BLaER1 treated with 17β-estradiol and CSF1 and Interleukin-3, amounts not matched to agents 10 nM and 100 nM (cell line): ENCODE measurements at regions not wholly inside any gene's neighbourhood (a gene's known extent, or its start where the extent isn't known, plus 50 kb on each side); places are given as distances from the start of the nearest gene placed in this dataset.
A peak's percentile ranks its signal among the peaks of the same experiment; 100 is the strongest.

ENCODE experiments used
- H3K27ac ChIP-seq, 11 experiments: shearing (Covaris generic); formaldehyde crosslinking; 2 replicates each; pipeline ENCODE4 v1.8.1; 2022
- H3K27me3 ChIP-seq, 11 experiments: shearing (Covaris generic); formaldehyde crosslinking; 2 replicates each; pipeline ENCODE4 v1.8.1; 2022
- H3K36me3 ChIP-seq, 11 experiments: shearing (Covaris generic); formaldehyde crosslinking; 2 replicates each; pipeline ENCODE4 v1.8.1; 2022
- H3K4me1 ChIP-seq, 10 experiments: shearing (Covaris generic); formaldehyde crosslinking; 2 replicates each; pipeline ENCODE4 v1.8.1; 2022
- H3K4me2 ChIP-seq, 11 experiments: shearing (Covaris generic); formaldehyde crosslinking; 2 replicates each; pipeline ENCODE4 v1.8.1; 2022
- H3K4me3 ChIP-seq, 10 experiments: shearing (Covaris generic); formaldehyde crosslinking; 2 replicates each; pipeline ENCODE4 v1.8.1; 2022
- H3K9ac ChIP-seq, 11 experiments: shearing (Covaris generic); formaldehyde crosslinking; 2 replicates each; pipeline ENCODE4 v1.8.1; 2022
- H3K9me3 ChIP-seq, 11 experiments: shearing (Covaris generic); formaldehyde crosslinking; replicated peaks in 1 of 11; 2 replicates each; pipeline ENCODE4 v1.8.1; 2022
- H4K20me1 ChIP-seq, 11 experiments: shearing (Covaris generic); formaldehyde crosslinking; 2 replicates each; pipeline ENCODE4 v1.8.1; 2022
- Cebpa-rat ChIP-seq, 11 experiments: shearing (Covaris generic); IDR thresholded peaks; 2 replicates each; pipeline ENCODE4 v1.8.1; 2022

DNA sequence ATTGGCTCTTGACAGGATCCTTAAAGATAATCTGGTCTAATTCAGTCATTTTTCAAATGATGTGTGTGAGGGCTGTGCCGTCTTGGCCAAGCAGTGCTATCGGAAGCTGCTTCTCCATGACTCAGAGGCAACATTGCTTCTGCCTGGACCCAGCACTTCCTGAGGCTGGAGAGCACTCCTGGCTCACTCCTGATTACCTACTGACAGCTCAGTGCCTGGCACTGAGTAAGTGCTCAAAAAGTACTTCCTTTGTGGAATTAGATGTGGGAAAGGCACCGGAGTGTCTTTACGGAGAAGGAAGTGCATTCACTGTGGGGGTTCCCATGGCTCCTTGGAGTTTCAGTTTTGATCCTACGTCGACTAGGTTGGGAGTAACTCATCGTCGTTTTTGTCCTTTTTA is 86.9 kb upstream of the UBE3A start:
- peaks cover 0 to 11% (median 3%) of the 10 kb centered on the region in 10 experiments; a peak in 9 of 20 replicates for H3K4me1 ChIP-seq
- no peak overlapping the region for H3K4me3 ChIP-seq
- no peaks in the 10 kb centered on the region for H4K20me1 ChIP-seq
- TF ChIP-seq Cebpa-rat (IDR thresholded peaks at IDR 0.05): no peak
- no peak overlapping the region for H3K9ac ChIP-seq
- no peak overlapping the region for H3K27ac ChIP-seq
- no peak overlapping the region; a peak in 1 of 22 replicates for H3K4me2 ChIP-seq
- peaks cover 12 to 25% (median 16%) of the 10 kb centered on the region in 11 experiments; a peak in 17 of 22 replicates for H3K9me3 ChIP-seq
- no peaks in the 10 kb centered on the region for H3K27me3 ChIP-seq
- H3K36me3 ChIP-seq: no peaks in the 10 kb centered on the region

DNA sequence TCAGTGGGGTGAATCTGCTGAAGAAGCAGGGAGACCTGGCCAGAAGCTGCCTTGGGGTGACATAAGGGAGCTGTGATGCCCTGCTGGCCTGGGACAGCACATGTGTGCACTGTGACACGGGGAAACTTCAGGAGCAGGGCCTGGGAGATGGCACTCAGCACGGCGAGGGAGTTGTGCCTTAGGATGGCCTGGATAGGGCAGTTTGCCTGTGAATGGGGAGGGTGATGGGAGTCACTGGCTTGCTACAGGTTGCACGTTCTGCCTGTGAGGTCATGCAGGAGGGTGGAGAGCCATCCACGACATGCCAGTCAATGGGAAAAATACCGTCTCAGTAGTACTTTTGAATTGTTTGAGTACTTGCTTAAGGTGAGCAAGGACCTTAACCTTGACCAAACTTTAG is 76.8 kb upstream of the UBE3A start:
- Histone ChIP-seq H3K27me3 (no peaks in the 10 kb centered on the region), H4K20me1 (no peaks in the 10 kb centered on the region), H3K4me2 (no peak overlapping the region), H3K4me3 (no peak overlapping the region), H3K9ac (no peak overlapping the region), H3K36me3 (no peaks in the 10 kb centered on the region), H3K27ac (no peak overlapping the region), H3K9me3 (peaks cover 0 to 11% (median 0%) of the 10 kb centered on the region in 11 experiments; a peak in 2 of 22 replicates), H3K4me1 (no peaks in the 10 kb centered on the region)
- no peak for TF ChIP-seq Cebpa-rat (IDR thresholded peaks at IDR 0.05)

DNA sequence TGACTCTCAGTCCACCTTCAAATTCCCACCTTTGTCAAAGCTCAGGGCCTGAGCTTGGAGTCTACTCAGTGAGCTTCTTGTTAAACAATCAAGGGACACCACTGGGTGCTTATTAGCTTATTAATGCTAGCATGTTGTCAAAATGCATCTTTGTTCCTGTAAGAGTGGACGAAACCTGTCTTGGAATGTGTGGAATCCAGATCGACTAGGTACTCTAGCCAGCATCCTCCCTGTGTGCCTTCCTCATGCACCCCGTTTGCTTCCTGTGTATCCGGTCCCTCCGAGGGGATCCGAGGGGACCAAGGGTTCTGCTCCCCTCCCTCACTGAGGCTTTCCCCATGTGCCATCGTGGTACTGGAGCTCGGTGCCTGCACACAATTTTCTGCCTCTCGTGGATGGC is 75.7 kb upstream of the UBE3A start:
- TF ChIP-seq Cebpa-rat (IDR thresholded peaks at IDR 0.05): no peak
- Histone ChIP-seq H4K20me1 (no peaks in the 10 kb centered on the region; a peak in 1 of 22 replicates), H3K27me3 (no peaks in the 10 kb centered on the region), H3K4me1 (no peaks in the 10 kb centered on the region), H3K4me2 (no peak overlapping the region), H3K36me3 (no peaks in the 10 kb centered on the region), H3K4me3 (no peak overlapping the region), H3K27ac (no peak overlapping the region), H3K9ac (no peak overlapping the region), H3K9me3 (peaks cover 0 to 11% (median 0%) of the 10 kb centered on the region in 11 experiments; a peak in 2 of 22 replicates)

DNA sequence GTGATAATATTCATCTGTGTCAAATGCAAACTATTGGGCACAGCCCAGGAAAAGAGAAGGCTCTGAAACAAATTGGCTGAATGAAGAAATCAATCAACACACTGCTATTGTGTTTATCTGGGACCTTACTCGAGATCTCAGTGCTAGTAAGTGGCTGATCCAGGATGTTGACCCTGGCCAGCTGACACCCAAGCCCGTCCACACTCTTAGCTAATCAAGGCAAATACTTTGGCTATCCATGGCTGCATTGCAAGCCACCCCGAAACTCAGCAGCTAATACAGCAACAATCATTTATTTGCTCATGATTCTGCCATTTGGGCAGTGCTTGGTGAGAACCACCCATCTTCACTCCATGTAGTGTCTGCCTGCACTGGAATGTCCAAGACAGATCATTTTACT is 74.1 kb upstream of the UBE3A start:
- TF ChIP-seq Cebpa-rat (IDR thresholded peaks at IDR 0.05): no peak
- Histone ChIP-seq H3K27me3 (no peaks in the 10 kb centered on the region), H3K4me1 (no peaks in the 10 kb centered on the region), H3K9me3 (peaks cover 0 to 11% (median 0%) of the 10 kb centered on the region in 11 experiments; a peak in 2 of 22 replicates), H3K4me3 (no peak overlapping the region), H4K20me1 (no peaks in the 10 kb centered on the region; a peak in 2 of 22 replicates), H3K36me3 (no peaks in the 10 kb centered on the region), H3K9ac (no peak overlapping the region), H3K27ac (no peak overlapping the region), H3K4me2 (no peak overlapping the region)

DNA sequence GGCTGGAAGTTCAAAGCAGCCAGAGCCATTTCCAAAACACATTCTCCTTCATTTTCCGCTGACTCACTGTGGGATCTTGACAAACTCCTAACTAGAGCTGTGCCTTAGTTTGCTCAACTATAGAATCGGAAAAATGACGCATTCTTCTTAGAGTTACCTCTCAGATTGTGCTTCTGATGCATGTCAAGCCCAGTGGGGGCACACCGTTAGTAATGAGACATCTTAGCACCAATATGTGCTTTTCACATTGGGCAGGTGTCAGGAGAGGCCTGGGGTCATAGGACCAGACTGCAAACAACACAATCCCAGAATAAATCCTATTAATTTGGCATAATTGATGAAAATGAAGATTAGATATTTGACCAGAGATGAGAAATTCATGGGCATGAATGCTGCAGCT is 71.3 kb upstream of the UBE3A start:
- no peaks in the 10 kb centered on the region for H3K36me3 ChIP-seq
- TF ChIP-seq Cebpa-rat (IDR thresholded peaks at IDR 0.05): no peak
- H3K9me3 ChIP-seq: peaks cover 0 to 11% (median 0%) of the 10 kb centered on the region in 11 experiments; a peak in 2 of 22 replicates
- no peak overlapping the region for H3K27ac ChIP-seq
- no peak overlapping the region for H3K9ac ChIP-seq
- H3K4me3 ChIP-seq: no peak overlapping the region
- peaks cover 0 to 8% (median 4%) of the 10 kb centered on the region in 10 experiments; a peak in 5 of 20 replicates for H3K4me1 ChIP-seq
- no peaks in the 10 kb centered on the region; a peak in 2 of 22 replicates for H4K20me1 ChIP-seq
- no peaks in the 10 kb centered on the region for H3K27me3 ChIP-seq
- no peak overlapping the region for H3K4me2 ChIP-seq

DNA sequence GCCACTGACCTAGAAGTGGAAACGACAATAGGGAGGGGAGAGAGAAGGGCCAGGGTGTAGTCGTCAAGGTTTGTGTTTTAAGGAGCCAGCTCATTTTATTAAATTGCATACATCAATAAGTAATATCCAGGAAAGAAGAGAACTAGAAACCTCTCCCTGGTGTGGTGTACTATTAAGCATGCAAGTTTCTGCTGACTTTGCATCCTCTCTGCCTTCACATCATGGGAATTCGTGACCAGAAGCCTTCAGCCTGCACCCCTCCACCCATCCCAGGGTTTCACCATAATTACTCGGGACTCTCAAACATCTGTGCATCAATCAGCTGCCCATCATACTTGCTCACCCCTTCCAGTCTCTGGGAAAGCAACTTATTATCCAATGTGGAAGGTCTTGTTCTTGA is 70.9 kb upstream of the UBE3A start:
- peaks cover 0 to 11% (median 0%) of the 10 kb centered on the region in 11 experiments; a peak in 2 of 22 replicates for H3K9me3 ChIP-seq
- H3K27ac ChIP-seq: no peak overlapping the region
- no peaks in the 10 kb centered on the region; a peak in 2 of 22 replicates for H4K20me1 ChIP-seq
- no peaks in the 10 kb centered on the region for H3K27me3 ChIP-seq
- peaks cover 0 to 9% (median 5%) of the 10 kb centered on the region in 10 experiments; a peak in 14 of 20 replicates for H3K4me1 ChIP-seq
- H3K9ac ChIP-seq: no peak overlapping the region
- no peaks in the 10 kb centered on the region for H3K36me3 ChIP-seq
- no peak for TF ChIP-seq Cebpa-rat (IDR thresholded peaks at IDR 0.05)
- H3K4me3 ChIP-seq: no peak overlapping the region
- no peak overlapping the region for H3K4me2 ChIP-seq

DNA sequence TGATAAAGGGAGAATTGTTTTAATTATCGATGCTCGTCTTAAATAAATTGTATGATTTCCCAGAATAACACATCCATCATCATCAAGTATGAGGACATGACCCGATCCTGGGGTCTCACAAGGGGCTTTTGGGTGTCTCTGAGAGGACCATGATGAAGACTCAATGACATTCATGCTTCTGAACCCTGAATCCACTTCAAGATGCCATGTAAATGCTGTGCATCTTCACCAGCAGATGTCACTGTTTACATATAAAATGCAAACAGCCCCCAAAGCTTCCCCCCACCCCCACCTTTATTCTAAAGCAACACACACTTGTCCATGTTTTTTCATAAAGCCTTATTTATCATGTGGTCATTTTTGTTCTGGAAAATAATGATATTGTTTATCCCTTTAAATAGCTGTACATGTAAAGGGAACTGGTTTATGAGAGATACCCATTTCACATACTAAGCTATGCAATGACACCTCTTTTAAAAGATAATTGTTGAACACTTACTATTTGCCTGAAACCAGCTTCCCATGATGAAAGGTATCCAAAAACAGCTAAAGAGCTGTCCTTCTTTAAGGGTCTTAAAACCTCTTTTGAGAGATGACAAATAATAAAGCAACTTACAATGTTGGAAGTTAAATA is 69.7 kb upstream of the UBE3A start:
- Histone ChIP-seq H4K20me1 (no peaks in the 10 kb centered on the region; a peak in 2 of 22 replicates), H3K9ac (no peak overlapping the region), H3K36me3 (no peaks in the 10 kb centered on the region), H3K4me1 (peaks cover 9 to 18% (median 13%) of the 10 kb centered on the region in 10 experiments; a peak in 18 of 20 replicates), H3K27ac (no peak overlapping the region), H3K4me2 (no peak overlapping the region), H3K4me3 (no peak overlapping the region), H3K9me3 (peaks cover 1 to 8% (median 2%) of the 10 kb centered on the region in 11 experiments; a peak in 11 of 22 replicates), H3K27me3 (no peaks in the 10 kb centered on the region)
- TF ChIP-seq Cebpa-rat (IDR thresholded peaks at IDR 0.05): no peak

DNA sequence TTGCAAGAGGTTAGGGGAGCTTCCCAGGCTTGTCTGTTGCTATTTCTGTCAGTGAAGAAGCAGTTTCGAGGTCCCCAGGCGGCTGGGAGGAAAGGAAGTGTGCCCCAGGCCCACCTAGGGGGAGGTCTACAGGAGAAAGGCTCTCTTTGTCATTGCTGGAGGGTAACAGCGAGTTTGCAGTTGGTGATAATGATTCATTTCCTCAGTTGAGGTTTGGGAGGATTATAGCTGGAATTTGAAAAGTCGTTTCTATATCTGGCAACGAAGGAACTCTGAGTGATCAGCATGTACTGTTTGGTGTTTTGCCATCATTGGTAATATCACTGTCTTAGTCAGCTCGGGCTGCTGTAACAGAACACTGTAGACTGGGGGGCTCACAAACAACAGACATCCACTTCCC is 65.5 kb upstream of the UBE3A start:
- no peak for TF ChIP-seq Cebpa-rat (IDR thresholded peaks at IDR 0.05)
- Histone ChIP-seq H3K27me3 (no peaks in the 10 kb centered on the region), H3K9me3 (peaks cover 3 to 13% (median 8%) of the 10 kb centered on the region in 11 experiments; a peak in 11 of 22 replicates), H4K20me1 (no peaks in the 10 kb centered on the region; a peak in 1 of 22 replicates), H3K4me1 (peaks cover 9 to 18% (median 13%) of the 10 kb centered on the region in 10 experiments; a peak in 18 of 20 replicates), H3K4me2 (peak overlapping the region; percentile 18 to 64 (median 52); a peak in 20 of 22 replicates), H3K27ac (no peak overlapping the region), H3K4me3 (no peak overlapping the region), H3K36me3 (no peaks in the 10 kb centered on the region), H3K9ac (0 out of 22 replicates have a peak overlapping the region, but pooled peaks of 1 of the 11 experiments have one; percentile 32)

DNA sequence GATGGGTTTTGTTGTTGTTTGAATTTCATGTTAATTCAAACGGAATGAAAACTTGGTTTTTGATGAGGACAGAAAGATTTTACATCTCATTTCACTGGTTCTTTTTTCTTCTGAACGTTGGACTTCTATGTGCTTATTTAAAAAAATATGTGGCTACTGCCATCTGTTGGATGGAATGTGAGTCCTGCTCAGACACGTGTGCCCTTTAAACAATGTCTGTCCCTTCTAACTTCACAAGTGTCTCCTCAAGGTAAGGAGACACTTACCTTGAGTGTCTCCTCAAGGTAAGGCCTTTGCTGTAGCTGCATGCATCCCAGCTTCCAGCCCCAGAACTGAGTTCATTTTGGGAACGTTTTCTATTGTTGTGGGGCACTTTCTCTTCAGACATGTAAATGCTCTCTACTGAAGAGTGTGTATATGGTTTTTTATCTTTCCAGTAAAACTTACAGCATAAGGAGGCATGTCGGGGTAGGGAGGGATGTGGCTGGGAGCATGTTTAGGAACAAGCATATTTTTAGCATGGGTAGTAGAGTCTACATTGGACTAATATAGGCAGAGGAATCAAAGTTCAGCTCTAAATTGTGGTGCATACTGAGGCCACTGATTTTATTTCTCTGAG is 63.1 kb upstream of the UBE3A start:
- Histone ChIP-seq H3K4me3 (no peak overlapping the region), H3K27ac (no peak overlapping the region), H3K27me3 (no peaks in the 10 kb centered on the region), H3K9me3 (peaks cover 6 to 13% (median 8%) of the 10 kb centered on the region in 11 experiments; a peak in 12 of 22 replicates), H3K9ac (no peak overlapping the region), H3K36me3 (no peaks in the 10 kb centered on the region), H3K4me2 (no peak overlapping the region), H3K4me1 (peaks cover 7 to 13% (median 10%) of the 10 kb centered on the region in 10 experiments; a peak in 16 of 20 replicates), H4K20me1 (no peaks in the 10 kb centered on the region)
- TF ChIP-seq Cebpa-rat (IDR thresholded peaks at IDR 0.05): no peak
